H7 (cell line): ENCODE measurements at regions not wholly inside any gene's neighbourhood (a gene's known extent, or its start where the extent isn't known, plus 50 kb on each side); places are given as distances from the start of the nearest gene placed in this dataset.
A peak's percentile ranks its signal among the peaks of the same experiment; 100 is the strongest.
"Not testable (repeated sequence)": the region's sequence is repeated elsewhere in the genome, so short reads cannot be mapped to it uniquely, and the experiment has no call there.

Source experiments
- DNase-seq: peaks from one replicate; pipeline ENCODE4 v3.0.0; 2012
- H3K27me3 ChIP-seq: 2 replicates; pipeline ENCODE4 v1.6.0; 2011; ENCODE audit warnings: mild to moderate bottlenecking, low read length; ENCODE audit not compliant: control insufficient read depth, insufficient read depth
- H3K36me3 ChIP-seq: replicated peaks from 2 replicates; pipeline ENCODE4 v1.5.1; 2011; ENCODE audit warnings: low read length; ENCODE audit not compliant: control insufficient read depth, insufficient read depth
- H3K4me3 ChIP-seq: 2 replicates; pipeline ENCODE4 v1.5.1; 2011; ENCODE audit warnings: low read depth, mild to moderate bottlenecking, control low read depth, low read length, moderate library complexity; ENCODE audit not compliant: insufficient read depth

- DNase-seq = no peak
- Histone ChIP-seq H3K27me3 (no peaks in the 10 kb centered on the region), H3K4me3 (no peak overlapping the region), H3K36me3 (peaks cover 2% of the 10 kb centered on the region; the same call in 1 of the 2 replicates)
Observed at GRCh38 chr22:25492841-25493734, 71.4 kb upstream of the GRK3 start.

GRCh38 chr22:25493794-25494193 lies 70.7 kb upstream of the GRK3 start:
- H3K4me3 ChIP-seq = no peak overlapping the region
- H3K27me3 ChIP-seq = no peaks in the 10 kb centered on the region
- DNase-seq = no peak

GRCh38 chr22:25494774-25495173 lies 69.7 kb upstream of the GRK3 start:
- no peak for DNase-seq
- H3K4me3 ChIP-seq = no peak overlapping the region
- H3K36me3 ChIP-seq = peaks cover 2% of the 10 kb centered on the region; the same call in 1 of the 2 replicates
- H3K27me3 ChIP-seq = no peaks in the 10 kb centered on the region

More at GRCh38 chr22:25493794-25494193, 70.7 kb upstream of the GRK3 start:
- peaks cover 2% of the 10 kb centered on the region; the same call in 1 of the 2 replicates for H3K36me3 ChIP-seq

- Histone ChIP-seq H3K4me3 (no peak overlapping the region), H3K27me3 (no peaks in the 10 kb centered on the region), H3K36me3 (peaks cover 2% of the 10 kb centered on the region; the same call in 1 of the 2 replicates)
- DNase-seq = no peak
Observed at GRCh38 chr22:25495285-25495684, 69.2 kb upstream of the GRK3 start.

DNA sequence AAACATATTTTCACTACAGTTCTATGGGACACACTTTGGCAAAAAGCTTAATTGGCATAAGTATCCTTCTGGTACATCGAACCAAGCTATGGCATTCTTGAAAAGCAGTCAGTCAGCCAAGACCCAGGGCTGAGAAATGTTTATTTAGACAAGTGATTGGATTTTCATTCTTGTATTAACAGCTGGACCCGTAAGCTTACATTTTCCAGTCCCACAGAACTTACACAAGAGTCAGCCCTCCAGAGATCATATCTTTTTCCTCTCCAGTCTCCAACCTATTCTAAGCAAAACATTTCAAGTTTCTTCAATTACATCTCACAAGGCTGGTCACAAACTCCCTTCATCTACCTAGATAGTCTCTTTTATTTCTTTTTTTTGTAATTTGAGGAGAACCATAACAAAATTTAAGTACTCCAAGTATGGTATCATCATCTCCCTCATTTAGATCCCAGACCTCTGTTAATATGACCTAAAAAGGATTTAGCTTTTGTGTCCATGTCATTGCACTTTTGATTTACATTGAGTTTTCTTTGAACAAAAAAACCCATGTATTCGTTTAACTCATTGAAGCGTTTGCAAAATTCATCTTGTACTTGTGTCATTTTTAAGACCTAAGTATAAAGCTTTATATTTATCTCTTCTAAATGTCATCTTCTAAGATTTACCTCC lies 67.9 kb upstream of the GRK3 start:
- DNase-seq = no peak
- Histone ChIP-seq H3K36me3 (no peaks in the 10 kb centered on the region), H3K4me3 (no peak overlapping the region), H3K27me3 (no peaks in the 10 kb centered on the region)

DNA sequence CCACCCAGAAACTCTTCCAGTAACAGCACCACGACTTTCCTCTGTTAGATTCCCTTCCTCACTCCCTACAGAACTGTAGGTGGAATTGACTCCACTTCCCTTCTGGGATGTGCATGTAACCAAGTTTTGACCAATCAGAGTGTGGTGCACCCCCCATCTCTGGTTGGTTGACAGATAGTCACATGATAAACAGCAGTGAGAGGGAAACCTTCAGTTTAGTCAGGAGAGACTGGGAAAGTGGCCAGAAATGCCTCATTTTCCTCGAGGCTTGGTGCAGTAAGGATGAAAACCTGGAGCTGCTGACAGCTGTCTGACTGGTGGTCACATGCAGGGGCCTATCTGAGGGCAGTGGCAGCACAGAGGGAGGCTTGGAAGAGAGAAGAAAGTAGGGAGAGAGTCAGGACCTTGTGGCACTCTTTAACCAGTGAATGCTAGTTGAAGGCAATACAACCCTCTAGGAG lies 67.3 kb upstream of the GRK3 start:
- H3K36me3 ChIP-seq = no peaks in the 10 kb centered on the region
- H3K4me3 ChIP-seq = no peak overlapping the region
- H3K27me3 ChIP-seq = no peaks in the 10 kb centered on the region
- peak; percentile 5 for DNase-seq

DNA sequence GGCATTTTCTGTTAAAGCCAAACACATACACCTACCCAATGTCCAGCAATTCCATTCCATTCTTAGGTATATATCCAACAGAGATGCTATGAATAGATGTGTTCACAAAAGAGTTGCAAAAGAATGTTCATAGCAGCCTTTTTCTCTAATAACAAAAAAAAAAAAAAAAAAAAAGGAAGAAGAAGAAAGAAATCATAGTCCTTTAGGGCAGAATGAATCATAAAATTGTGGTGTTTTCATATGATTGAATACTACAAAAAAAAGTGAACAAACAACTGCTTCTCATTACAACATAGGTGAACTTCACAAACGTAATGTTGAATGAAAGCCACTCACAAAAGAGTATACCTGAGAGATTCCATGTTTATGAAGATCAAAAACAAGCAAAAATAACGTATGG lies 66.8 kb upstream of the GRK3 start:
- H3K27me3 ChIP-seq = no peaks in the 10 kb centered on the region
- no peaks in the 10 kb centered on the region for H3K36me3 ChIP-seq
- no peak overlapping the region for H3K4me3 ChIP-seq
- DNase-seq = no peak

- H3K27me3 ChIP-seq, DNase-seq, H3K36me3 ChIP-seq, H3K4me3 ChIP-seq: not testable (repeated sequence)
Observed at GRCh38 chr22:25500671-25501070, 63.8 kb upstream of the GRK3 start.

GRCh38 chr22:25504017-25504416 lies 60.5 kb upstream of the GRK3 start:
- H3K36me3 ChIP-seq, DNase-seq, H3K4me3 ChIP-seq, H3K27me3 ChIP-seq: not testable (repeated sequence)

- Histone ChIP-seq H3K27me3 (no peaks in the 10 kb centered on the region), H3K4me3 (no peak overlapping the region), H3K36me3 (no peaks in the 10 kb centered on the region)
- DNase-seq = no peak
Observed at GRCh38 chr22:25508161-25508560, 56.3 kb upstream of the GRK3 start.

GRCh38 chr22:25508761-25509321 lies 55.6 kb upstream of the GRK3 start:
- Histone ChIP-seq H3K36me3 (no peaks in the 10 kb centered on the region), H3K27me3 (no peaks in the 10 kb centered on the region), H3K4me3 (no peak overlapping the region)
- DNase-seq = no peak

- H3K4me3 ChIP-seq = no peak overlapping the region
- no peaks in the 10 kb centered on the region for H3K27me3 ChIP-seq
- no peaks in the 10 kb centered on the region for H3K36me3 ChIP-seq
- DNase-seq = no peak
Observed at GRCh38 chr22:25509374-25509791, 55.1 kb upstream of the GRK3 start.

DNA sequence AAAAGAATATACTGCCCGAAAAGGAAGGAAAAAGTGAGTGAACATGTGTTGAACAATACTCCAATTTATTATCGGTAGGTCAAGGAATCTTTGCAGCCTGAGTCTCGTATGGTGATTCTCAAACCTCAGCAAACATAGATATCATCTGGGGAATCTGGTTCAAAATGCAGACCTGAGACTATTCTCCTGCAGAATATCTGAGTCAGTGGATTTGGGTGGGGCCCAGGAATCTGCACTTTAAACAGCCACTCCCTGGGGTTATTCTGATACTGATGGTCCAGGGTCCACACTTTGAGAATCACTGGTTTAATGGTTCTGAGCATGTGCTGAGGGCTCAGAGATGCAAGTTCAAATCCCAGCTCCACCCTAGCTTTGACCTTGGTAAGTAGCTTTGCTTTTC lies 53.6 kb upstream of the GRK3 start:
- no peak overlapping the region for H3K4me3 ChIP-seq
- H3K27me3 ChIP-seq = no peaks in the 10 kb centered on the region
- H3K36me3 ChIP-seq = no peaks in the 10 kb centered on the region
- no peak for DNase-seq

DNA sequence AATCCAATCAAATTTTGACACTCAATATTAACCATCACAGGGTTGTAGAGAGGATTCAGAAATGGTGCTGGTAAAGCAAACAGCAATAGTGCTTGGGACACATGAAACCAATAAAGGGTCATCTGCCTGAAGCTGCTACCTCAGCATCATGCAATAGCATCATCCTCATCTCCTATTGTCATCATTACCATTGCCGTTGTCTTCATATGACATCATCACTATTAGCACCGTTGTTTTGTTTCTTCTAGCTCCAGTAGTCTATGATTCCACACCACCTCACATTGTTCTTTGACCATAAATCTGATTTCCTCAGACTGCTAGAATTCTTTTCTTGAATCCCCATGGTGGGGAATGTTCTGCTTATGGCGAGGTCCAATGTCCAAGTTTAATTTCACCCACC lies 52.8 kb upstream of the GRK3 start:
- Histone ChIP-seq H3K27me3 (no peaks in the 10 kb centered on the region), H3K36me3 (no peaks in the 10 kb centered on the region), H3K4me3 (no peak overlapping the region)
- DNase-seq = no peak
